Stomach (tissue), 8 donors: ENCODE measurements at regions not wholly inside any gene's neighbourhood (a gene's known extent, or its start where the extent isn't known, plus 50 kb on each side); places are given as distances from the start of the nearest gene placed in this dataset.
"Not testable (repeated sequence)": the region's sequence is repeated elsewhere in the genome, so short reads cannot be mapped to it uniquely, and the experiment has no call there.

Experiments used
- DNase-seq, 2 donors: peaks; one replicate each; pipeline versions ENCODE4 v3.0.0 to v3.0.0-alpha.2; 2013 to 2019
- H3K27ac ChIP-seq, 5 donors: fragments of 200-600 bp in 4 of 5; sonication (generic) in 4 of 5; one replicate each; pipeline ENCODE4 v1.5.1; 2013 to 2019; ENCODE audit warnings: mild to moderate bottlenecking in 1 of 5, moderate library complexity in 1 of 5
- H3K27me3 ChIP-seq, 3 donors: fragments of 200-600 bp; sonication (generic); one replicate each; pipeline ENCODE4 v1.5.1; 2017 to 2019; ENCODE audit warnings: mixed run types in 1 of 3
- H3K36me3 ChIP-seq, 4 donors: fragments of 200-600 bp; sonication (generic); 1 replicate in 3 of 4; 2 replicates in 1 of 4; pipeline ENCODE4 v1.5.1; 2016 to 2019
- H3K4me1 ChIP-seq, 4 donors: fragments of 200-600 bp; sonication (generic); one replicate each; pipeline ENCODE4 v1.5.1; 2016 to 2019
- H3K4me3 ChIP-seq, 4 donors: fragments of 200-600 bp; sonication (generic) in 3 of 4; one replicate each; pipeline ENCODE4 v1.5.1; 2016 to 2019; ENCODE audit warnings: mild to moderate bottlenecking in 1 of 4
- H3K9me3 ChIP-seq, 4 donors: fragments of 200-600 bp; sonication (generic); one replicate each; pipeline ENCODE4 v1.5.1; 2016 to 2019
- POLR2AphosphoS5 ChIP-seq, 3 donors: sonication (generic); formaldehyde crosslinking; IDR thresholded peaks; one replicate each; pipeline ENCODE4 v1.6.1; 2016; ENCODE audit warnings: antibody characterized with exemption in 3 of 3
- WGBS, 5 donors: extraction: QIAGEN DNeasy Blood & Tissue Kit in 3 of 5; methylation state at CpG; one replicate each; pipeline versions ENCODE4 v1.1.5 to v1.1.7; 2013 to 2018; 5-methylcytosine and 5-hydroxymethylcytosine counted together
- intact Hi-C: fragments of 100-400 bp; cut with DNase I; formaldehyde crosslinking; loops from one replicate; pipeline ENCODE4 v1.15.1; 2023; ENCODE audit warnings: low total_unique reads
- donor health status: healthy with polysubstance abuse.
- donor health status: Bipolar disorder and iron deficiency.
- donor health status: healthy.

- peak in 1 of 2 donors; percentile 1 for DNase-seq
- WGBS, 5 donors = 45 to 61% (median 54%) methylated on average over 3 to 5 of the region's 6 CpGs
- H3K4me3 ChIP-seq, intact Hi-C loops, H3K9me3 ChIP-seq, H3K36me3 ChIP-seq, H3K4me1 ChIP-seq, H3K27me3 ChIP-seq: not testable (repeated sequence)
- TF ChIP-seq POLR2AphosphoS5 (IDR thresholded peaks at IDR 0.05) = peak; percentile 23 to 59 (median 51)
- H3K27ac ChIP-seq = peak overlapping the region; percentile 52 to 79 (median 73)
Observed at GRCh38 chr9:63337899-63338604, 1947.0 kb downstream of the FOXD4L5 start.

GRCh38 chr9:63335286-63335685 lies 1949.7 kb downstream of the FOXD4L5 start:
- DNase-seq, H3K4me1 ChIP-seq, H3K36me3 ChIP-seq, H3K9me3 ChIP-seq, H3K27ac ChIP-seq, H3K27me3 ChIP-seq, intact Hi-C loops, H3K4me3 ChIP-seq: not testable (repeated sequence)
- 19 to 44% (median 34%) methylated on average over 3 of the region's 3 CpGs; no CpG with 5 or more reads in 1 of the 5 donors for WGBS, 5 donors

- H3K4me1 ChIP-seq, H3K27ac ChIP-seq, DNase-seq, intact Hi-C loops, H3K36me3 ChIP-seq, H3K27me3 ChIP-seq, H3K4me3 ChIP-seq, H3K9me3 ChIP-seq: not testable (repeated sequence)
- WGBS, 5 donors = 50 to 75% (median 63%) methylated on average over 1 of the region's 4 CpGs; no CpG with 5 or more reads in 2 of the 5 donors
Observed at GRCh38 chr9:63334187-63334586, 1950.8 kb downstream of the FOXD4L5 start.

- H3K4me1 ChIP-seq, DNase-seq, H3K4me3 ChIP-seq, intact Hi-C loops, H3K9me3 ChIP-seq, H3K36me3 ChIP-seq, H3K27ac ChIP-seq, H3K27me3 ChIP-seq: not testable (repeated sequence)
- WGBS, 5 donors = 73 to 85% (median 83%) methylated on average over 2 of the region's 3 CpGs; no CpG with 5 or more reads in 2 of the 5 donors
Observed at GRCh38 chr9:63333083-63333482, 1951.9 kb downstream of the FOXD4L5 start.

GRCh38 chr9:63328313-63328712 lies 1956.7 kb downstream of the FOXD4L5 start:
- H3K9me3 ChIP-seq, H3K27ac ChIP-seq, intact Hi-C loops, H3K36me3 ChIP-seq, H3K27me3 ChIP-seq, H3K4me3 ChIP-seq, DNase-seq, H3K4me1 ChIP-seq: not testable (repeated sequence)
- WGBS, 5 donors = 86 to 93% (median 89%) methylated on average over 3 to 5 of the region's 6 CpGs

GRCh38 chr9:63327211-63327610 lies 1957.8 kb downstream of the FOXD4L5 start:
- H3K4me1 ChIP-seq, H3K4me3 ChIP-seq, DNase-seq, H3K27me3 ChIP-seq, H3K9me3 ChIP-seq, H3K36me3 ChIP-seq, H3K27ac ChIP-seq, intact Hi-C loops: not testable (repeated sequence)
- WGBS, 5 donors = 58 to 72% (median 64%) methylated on average over 3 of the region's 3 CpGs

GRCh38 chr9:63326665-63327064 lies 1958.3 kb downstream of the FOXD4L5 start:
- H3K4me3 ChIP-seq, H3K27ac ChIP-seq, intact Hi-C loops, H3K9me3 ChIP-seq, H3K4me1 ChIP-seq, H3K27me3 ChIP-seq, H3K36me3 ChIP-seq, DNase-seq: not testable (repeated sequence)
- WGBS, 5 donors = 66 to 85% (median 81%) methylated on average over 7 to 8 of the region's 9 CpGs

- intact Hi-C loops = not testable (repeated sequence)
Observed at GRCh38 chr9:63325696-63326095, 1959.3 kb downstream of the FOXD4L5 start.

GRCh38 chr9:63318093-63318492 lies 1966.9 kb downstream of the FOXD4L5 start:
- WGBS, 5 donors = 94 to 98% (median 97%) methylated on average over 5 to 7 of the region's 11 CpGs
- H3K27me3 ChIP-seq, H3K9me3 ChIP-seq, DNase-seq, H3K4me3 ChIP-seq, intact Hi-C loops, H3K27ac ChIP-seq, H3K36me3 ChIP-seq, H3K4me1 ChIP-seq: not testable (repeated sequence)

More at GRCh38 chr9:63325696-63326095, 1959.3 kb downstream of the FOXD4L5 start:
- not testable (repeated sequence) for H3K27ac ChIP-seq, H3K27me3 ChIP-seq, H3K9me3 ChIP-seq, H3K36me3 ChIP-seq, H3K4me3 ChIP-seq, DNase-seq, H3K4me1 ChIP-seq
- 82 to 92% (median 85%) methylated on average over 5 of the region's 5 CpGs for WGBS, 5 donors

GRCh38 chr9:63315387-63315786 lies 1969.6 kb downstream of the FOXD4L5 start:
- H3K27ac ChIP-seq, intact Hi-C loops, H3K4me1 ChIP-seq, H3K4me3 ChIP-seq, H3K36me3 ChIP-seq, H3K27me3 ChIP-seq, H3K9me3 ChIP-seq, DNase-seq: not testable (repeated sequence)
- WGBS, 5 donors = 73 to 95% (median 89%) methylated on average over 6 to 7 of the region's 8 CpGs

GRCh38 chr9:63296848-63297247 lies 1988.2 kb downstream of the FOXD4L5 start:
- DNase-seq = peak in 1 of 2 donors; percentile 0
- 87 to 95% (median 89%) methylated on average over 4 to 9 of the region's 14 CpGs for WGBS, 5 donors

GRCh38 chr9:63296366-63296765 lies 1988.6 kb downstream of the FOXD4L5 start:
- H3K4me1 ChIP-seq, H3K27me3 ChIP-seq, H3K9me3 ChIP-seq, DNase-seq, H3K27ac ChIP-seq, intact Hi-C loops, H3K4me3 ChIP-seq, H3K36me3 ChIP-seq: not testable (repeated sequence)
- WGBS, 5 donors = 78 to 100% (median 92%) methylated on average over 1 to 19 of the region's 27 CpGs; no CpG with 5 or more reads in 1 of the 5 donors

More at GRCh38 chr9:63296848-63297247, 1988.2 kb downstream of the FOXD4L5 start:
- H3K9me3 ChIP-seq, H3K27me3 ChIP-seq, H3K4me1 ChIP-seq, intact Hi-C loops, H3K36me3 ChIP-seq, H3K4me3 ChIP-seq, H3K27ac ChIP-seq: not testable (repeated sequence)
